Loucy (cell line): ENCODE measurements at regions not wholly inside any gene's neighbourhood (a gene's known extent, or its start where the extent isn't known, plus 50 kb on each side); places are given as distances from the start of the nearest gene placed in this dataset.

ENCODE experiments used
- H2AFZ ChIP-seq: fragments of 200-600 bp; sonication (generic); 2 replicates; pipeline ENCODE4 v1.6.0; 2016; ENCODE audit warnings: antibody characterized with exemption, mild to moderate bottlenecking, low read length, moderate library complexity
- H3F3A ChIP-seq: fragments of 200-600 bp; 2 replicates; pipeline ENCODE4 v1.6.0; 2016; ENCODE audit warnings: antibody characterized with exemption, low read depth, mild to moderate bottlenecking
- H3K27me3 ChIP-seq: fragments of 200-600 bp; sonication (generic); 2 replicates; pipeline ENCODE4 v1.6.1; 2014; ENCODE audit warnings: low read length, mild to moderate bottlenecking; ENCODE audit not compliant: insufficient read depth, poor library complexity, severe bottlenecking
- H3K36me3 ChIP-seq: fragments of 200-600 bp; sonication (generic); 2 replicates; pipeline ENCODE4 v1.6.1; 2016; ENCODE audit warnings: low read length; ENCODE audit not compliant: insufficient read depth
- H3K4me1 ChIP-seq: fragments of 200-600 bp; sonication (generic); 2 replicates; pipeline ENCODE4 v1.5.1; 2014; ENCODE audit warnings: low read length, mild to moderate bottlenecking; ENCODE audit not compliant: insufficient read depth, poor library complexity, severe bottlenecking
- H3K4me2 ChIP-seq: fragments of 200-600 bp; sonication (generic); 2 replicates; pipeline ENCODE4 v1.6.0; 2014; ENCODE audit warnings: antibody characterized with exemption, low read length, low read depth, mild to moderate bottlenecking; ENCODE audit not compliant: poor library complexity, severe bottlenecking
- H3K4me3 ChIP-seq: fragments of 200-600 bp; sonication (generic); 2 replicates; pipeline ENCODE4 v1.5.1; 2014; ENCODE audit warnings: low read length, mild to moderate bottlenecking, mixed read lengths; ENCODE audit not compliant: poor library complexity, severe bottlenecking
- H3K79me2 ChIP-seq: fragments of 200-600 bp; sonication (generic); 2 replicates; pipeline ENCODE4 v1.6.1; 2014; ENCODE audit warnings: low read length; ENCODE audit not compliant: insufficient read depth
- H3K9ac ChIP-seq: fragments of 200-600 bp; sonication (generic); 2 replicates; pipeline ENCODE4 v1.6.0; 2014; ENCODE audit warnings: mild to moderate bottlenecking, low read depth, low read length, moderate library complexity; ENCODE audit not compliant: poor library complexity, severe bottlenecking
- H3K9me2 ChIP-seq: fragments of 200-600 bp; sonication (generic); replicated peaks from 2 replicates; pipeline ENCODE4 v1.6.1; 2016; ENCODE audit warnings: low read depth, low read length, mixed read lengths
- H3K9me3 ChIP-seq: fragments of 200-600 bp; sonication (generic); 2 replicates; pipeline ENCODE4 v1.6.1; 2014; ENCODE audit warnings: mild to moderate bottlenecking, antibody characterized with exemption, low read length, low read depth; ENCODE audit not compliant: insufficient read depth
- H4K20me1 ChIP-seq: fragments of 200-600 bp; sonication (generic); 2 replicates; pipeline ENCODE4 v1.6.0; 2014; ENCODE audit warnings: antibody characterized with exemption, low read length, mild to moderate bottlenecking; ENCODE audit not compliant: insufficient read depth, poor library complexity, severe bottlenecking
- EZH2phosphoT487 ChIP-seq: fragments of 200-600 bp; IDR thresholded peaks from 2 replicates; pipeline ENCODE4 v1.6.1; 2018; ENCODE audit warnings: antibody characterized with exemption, mild to moderate bottlenecking, moderate library complexity, borderline replicate concordance
- TF ChIP-seq, protein P1 (sequence below): fragments of 200-600 bp; sonication (generic); conservative IDR thresholded peaks from 2 replicates; pipeline ENCODE4 v1.5.1; 2014; ENCODE audit warnings: mild to moderate bottlenecking, antibody characterized with exemption, low read length

DNA sequence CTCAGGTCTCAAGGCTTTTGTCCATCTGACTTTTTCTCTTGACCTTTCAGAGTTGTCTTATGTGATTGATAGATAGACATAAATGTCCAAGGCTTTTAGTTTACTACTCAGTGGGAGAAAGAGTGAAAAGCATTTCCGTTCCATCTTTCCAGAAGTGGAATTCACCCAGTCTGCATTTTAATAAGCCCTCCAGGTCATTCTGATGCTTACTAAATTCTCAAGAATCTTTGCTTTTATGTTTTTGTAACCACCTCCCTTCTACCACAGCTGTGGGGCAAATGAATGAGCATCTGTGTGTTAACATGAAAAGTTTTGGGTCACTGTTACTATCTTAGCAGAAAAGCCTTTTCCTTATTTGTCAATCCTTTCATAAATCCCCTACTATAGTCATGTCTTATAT is 251.4 kb downstream of the LRIG3 start:
- TF ChIP-seq EZH2phosphoT487, result no peak
- TF ChIP-seq, protein P1, sequence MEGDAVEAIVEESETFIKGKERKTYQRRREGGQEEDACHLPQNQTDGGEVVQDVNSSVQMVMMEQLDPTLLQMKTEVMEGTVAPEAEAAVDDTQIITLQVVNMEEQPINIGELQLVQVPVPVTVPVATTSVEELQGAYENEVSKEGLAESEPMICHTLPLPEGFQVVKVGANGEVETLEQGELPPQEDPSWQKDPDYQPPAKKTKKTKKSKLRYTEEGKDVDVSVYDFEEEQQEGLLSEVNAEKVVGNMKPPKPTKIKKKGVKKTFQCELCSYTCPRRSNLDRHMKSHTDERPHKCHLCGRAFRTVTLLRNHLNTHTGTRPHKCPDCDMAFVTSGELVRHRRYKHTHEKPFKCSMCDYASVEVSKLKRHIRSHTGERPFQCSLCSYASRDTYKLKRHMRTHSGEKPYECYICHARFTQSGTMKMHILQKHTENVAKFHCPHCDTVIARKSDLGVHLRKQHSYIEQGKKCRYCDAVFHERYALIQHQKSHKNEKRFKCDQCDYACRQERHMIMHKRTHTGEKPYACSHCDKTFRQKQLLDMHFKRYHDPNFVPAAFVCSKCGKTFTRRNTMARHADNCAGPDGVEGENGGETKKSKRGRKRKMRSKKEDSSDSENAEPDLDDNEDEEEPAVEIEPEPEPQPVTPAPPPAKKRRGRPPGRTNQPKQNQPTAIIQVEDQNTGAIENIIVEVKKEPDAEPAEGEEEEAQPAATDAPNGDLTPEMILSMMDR, result no peak
- Histone ChIP-seq H3K36me3 (no peaks in the 10 kb centered on the region), H3K27me3 (no peaks in the 10 kb centered on the region), H3K4me1 (no peaks in the 10 kb centered on the region), H3K79me2 (no peaks in the 10 kb centered on the region), H3K9ac (no peak overlapping the region), H3K9me2 (no peaks in the 10 kb centered on the region), H2AFZ (no peak overlapping the region), H3K4me2 (no peak overlapping the region), H4K20me1 (no peaks in the 10 kb centered on the region), H3K9me3 (no peaks in the 10 kb centered on the region), H3F3A (no peaks in the 10 kb centered on the region), H3K4me3 (no peak overlapping the region)

DNA sequence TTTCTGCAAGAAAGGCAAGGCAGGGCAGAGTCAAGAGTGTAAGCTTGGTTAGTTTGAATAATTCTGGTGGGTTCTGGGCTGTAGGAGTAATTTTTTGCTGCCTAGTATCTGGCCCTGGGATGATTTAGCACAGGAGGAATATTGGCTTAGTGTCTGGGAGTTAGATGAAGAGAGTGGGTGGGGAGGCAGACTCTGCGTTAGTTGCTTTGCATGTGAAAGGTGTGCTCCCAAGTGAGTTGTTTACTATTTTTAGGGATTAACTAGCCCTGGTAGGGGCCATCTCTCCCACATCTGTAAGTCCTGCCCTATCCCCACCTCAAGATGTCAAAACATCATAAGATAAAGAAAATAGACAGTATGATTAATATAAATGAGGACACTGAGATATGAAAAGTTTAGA is 249.7 kb downstream of the LRIG3 start:
- H2AFZ ChIP-seq, result no peak overlapping the region
- H3K4me2 ChIP-seq, result no peak overlapping the region
- H3K79me2 ChIP-seq, result no peaks in the 10 kb centered on the region
- TF ChIP-seq, protein P1, result no peak
- TF ChIP-seq EZH2phosphoT487, result no peak
- no peak overlapping the region for H3K9ac ChIP-seq
- H3F3A ChIP-seq, result no peaks in the 10 kb centered on the region
- no peaks in the 10 kb centered on the region for H4K20me1 ChIP-seq
- no peaks in the 10 kb centered on the region for H3K36me3 ChIP-seq
- no peaks in the 10 kb centered on the region for H3K27me3 ChIP-seq
- H3K9me3 ChIP-seq, result no peaks in the 10 kb centered on the region
- H3K4me3 ChIP-seq, result no peak overlapping the region
- no peaks in the 10 kb centered on the region for H3K4me1 ChIP-seq
- no peaks in the 10 kb centered on the region for H3K9me2 ChIP-seq

DNA sequence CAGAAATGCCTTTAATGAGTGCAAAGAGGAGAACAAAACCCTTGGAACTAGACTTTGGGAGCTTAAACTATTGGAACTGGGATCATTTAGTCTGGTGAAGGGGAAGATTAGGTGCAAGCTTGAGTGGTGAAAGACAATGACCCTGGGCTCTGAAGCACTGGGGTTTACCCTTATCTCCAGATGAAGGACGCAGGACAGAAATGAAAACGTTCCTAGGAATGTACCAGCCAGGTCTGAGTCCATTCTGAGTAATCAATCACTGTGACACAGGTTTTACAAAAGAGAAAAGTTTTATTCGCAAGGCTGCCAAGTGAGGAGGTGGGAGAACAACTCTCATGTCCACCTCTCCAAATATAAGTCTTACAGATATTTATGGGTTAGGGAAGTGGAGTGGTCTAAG is 249.1 kb downstream of the LRIG3 start:
- H3K4me2 ChIP-seq, result no peak overlapping the region
- H3K79me2 ChIP-seq, result no peaks in the 10 kb centered on the region
- H2AFZ ChIP-seq, result no peak overlapping the region
- no peaks in the 10 kb centered on the region for H3K4me1 ChIP-seq
- no peaks in the 10 kb centered on the region for H3K36me3 ChIP-seq
- H3F3A ChIP-seq, result no peaks in the 10 kb centered on the region
- no peaks in the 10 kb centered on the region for H4K20me1 ChIP-seq
- no peaks in the 10 kb centered on the region for H3K27me3 ChIP-seq
- no peaks in the 10 kb centered on the region for H3K9me3 ChIP-seq
- no peak overlapping the region for H3K9ac ChIP-seq
- TF ChIP-seq, protein P1, result no peak
- no peak for TF ChIP-seq EZH2phosphoT487
- no peaks in the 10 kb centered on the region for H3K9me2 ChIP-seq
- no peak overlapping the region for H3K4me3 ChIP-seq
